ENCODE measurements at regions not wholly inside any gene's neighbourhood (a gene's known extent, or its start where the extent isn't known, plus 50 kb on each side); places are given as distances from the start of the nearest gene placed in this dataset.

- TF ChIP-seq MATR3 (CRISPR knock-in tag; IDR thresholded peaks at IDR 0.05) (no peak), ZNF44 (CRISPR knock-in tag; IDR thresholded peaks at IDR 0.05) (0 out of 2 replicates have a peak, but pooled peaks have one; percentile 69), ZNF136 (CRISPR knock-in tag; IDR thresholded peaks at IDR 0.05; ENCODE audit: low read depth) (0 out of 2 replicates have a peak, but pooled peaks have one; percentile 77), SKIL (CRISPR knock-in tag; IDR thresholded peaks at IDR 0.05; ENCODE audit: borderline replicate concordance) (no peak), ZFP91 (CRISPR knock-in tag; IDR thresholded peaks at IDR 0.05; ENCODE audit: borderline replicate concordance) (no peak; the same call in 1 of the 2 replicates), IKZF5 (CRISPR knock-in tag; IDR thresholded peaks at IDR 0.05) (peak; percentile 50; the same call in 1 of the 2 replicates), ZNF800 (CRISPR knock-in tag; IDR thresholded peaks at IDR 0.05) (0 out of 2 replicates have a peak, but pooled peaks have one; percentile 13), MTF1 (CRISPR knock-in tag; IDR thresholded peaks at IDR 0.05) (no peak), CHD2 (IDR thresholded peaks at IDR 0.05; ENCODE audit: low read depth, low read length) (no peak), ZMYM3 (CRISPR knock-in tag; IDR thresholded peaks at IDR 0.05) (peak; percentile 79; the same call in 1 of the 2 replicates), LCORL (IDR thresholded peaks at IDR 0.05) (no peak), LCORL (CRISPR knock-in tag; IDR thresholded peaks at IDR 0.05) (0 out of 2 replicates have a peak, but pooled peaks have one; percentile 19), CERS6 (CRISPR knock-in tag; IDR thresholded peaks at IDR 0.05) (no peak), ZNF276 (CRISPR knock-in tag; IDR thresholded peaks at IDR 0.05; ENCODE audit: low read depth) (0 out of 2 replicates have a peak, but pooled peaks have one; percentile 14), FOXP4 (CRISPR knock-in tag; IDR thresholded peaks at IDR 0.05) (peak; percentile 67), BCL6 (CRISPR knock-in tag; IDR thresholded peaks at IDR 0.05) (peak; percentile 77)
Measured at GRCh38 chr14:95452893-95453712, 63.3 kb downstream of the SYNE3 start (continued).

All from HepG2 (cell line).